Uterus (tissue), 2 donors: ENCODE measurements at regions not wholly inside any gene's neighbourhood (a gene's known extent, or its start where the extent isn't known, plus 50 kb on each side); places are given as distances from the start of the nearest gene placed in this dataset.

Experiments used
- CTCF ChIP-seq, 4 experiments: fragments of 200-600 bp in 2 of 4; fragments of 450-650 bp in 2 of 4; sonication (generic) in 2 of 4; IDR thresholded peaks; one replicate each; pipeline ENCODE4 v1.5.1; 2016 to 2019; ENCODE audit warnings: antibody characterized with exemption in 4 of 4, mild to moderate bottlenecking in 2 of 4, moderate library complexity in 1 of 4
- POLR2A ChIP-seq, 2 donors: fragments of 450-650 bp; IDR thresholded peaks; one replicate each; pipeline ENCODE4 v1.6.1; 2016; ENCODE audit warnings: antibody characterized with exemption in 2 of 2, mild to moderate bottlenecking in 1 of 2, moderate library complexity in 1 of 2

DNA sequence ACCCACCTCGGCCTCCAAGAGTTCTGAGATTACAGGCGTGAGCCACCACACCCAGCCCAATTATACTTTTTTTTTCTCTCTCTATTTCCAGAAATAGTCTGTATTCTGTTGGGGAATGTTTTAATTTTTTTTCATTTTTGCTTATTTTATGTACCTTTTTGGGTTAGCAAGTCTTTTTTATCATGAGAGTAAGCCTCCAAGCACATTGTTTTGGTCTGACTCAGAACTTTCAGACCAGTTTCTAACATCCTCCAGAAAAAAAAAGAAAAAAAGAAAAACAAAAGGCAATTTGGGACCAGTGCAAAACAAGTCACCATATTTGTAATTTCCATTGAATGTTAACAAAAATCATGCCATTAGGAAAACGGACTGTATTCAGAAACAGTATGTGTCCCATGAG, 1465.5 kb downstream of the SLITRK5 start:
- no peak for TF ChIP-seq POLR2A (IDR thresholded peaks at IDR 0.05)
- TF ChIP-seq CTCF (IDR thresholded peaks at IDR 0.05) = no peak
